ENCODE measurements at regions not wholly inside any gene's neighbourhood (a gene's known extent, or its start where the extent isn't known, plus 50 kb on each side); places are given as distances from the start of the nearest gene placed in this dataset.

GRCh38 chr4:14076776-14077175 is 449.3 kb upstream of the BOD1L1 start:
- TF ChIP-seq YY1 (IDR thresholded peaks at IDR 0.05; ENCODE audit: insufficient read depth, insufficient read length) (no peak), ZNF274 (IDR thresholded peaks at IDR 0.05; ENCODE audit: low read depth, low read length) (no peak), SUZ12 (IDR thresholded peaks at IDR 0.05; ENCODE audit: extremely low read depth, insufficient read depth, insufficient read length) (no peak)

Measured in NT2/D1 (cell line).